ENCODE measurements at regions not wholly inside any gene's neighbourhood (a gene's known extent, or its start where the extent isn't known, plus 50 kb on each side); places are given as distances from the start of the nearest gene placed in this dataset.

GRCh38 chr2:221064058-221064854 lies 507.8 kb downstream of the EPHA4 start:
- no peak for DNase-seq
- no peaks in the 10 kb centered on the region for H3K27me3 ChIP-seq
- no peaks in the 10 kb centered on the region for H3K9me3 ChIP-seq
- H3K4me1 ChIP-seq (ENCODE audit: insufficient read depth) = no peaks in the 10 kb centered on the region
- WGBS, 3 donors = 86 to 93% (median 90%) methylated on average over 2 of the region's 2 CpGs
- no peak overlapping the region for H3K4me3 ChIP-seq
- no peak overlapping the region for H3K27ac ChIP-seq
- no peaks in the 10 kb centered on the region for H3K36me3 ChIP-seq
- TF ChIP-seq EP300 (IDR thresholded peaks at IDR 0.05) = no peak
- TF ChIP-seq CTCF (IDR thresholded peaks at IDR 0.05) = no peak
- no peak for TF ChIP-seq POLR2A (IDR thresholded peaks at IDR 0.05)
- intact Hi-C loops (cut with DNase I) = no loop called here

DNA sequence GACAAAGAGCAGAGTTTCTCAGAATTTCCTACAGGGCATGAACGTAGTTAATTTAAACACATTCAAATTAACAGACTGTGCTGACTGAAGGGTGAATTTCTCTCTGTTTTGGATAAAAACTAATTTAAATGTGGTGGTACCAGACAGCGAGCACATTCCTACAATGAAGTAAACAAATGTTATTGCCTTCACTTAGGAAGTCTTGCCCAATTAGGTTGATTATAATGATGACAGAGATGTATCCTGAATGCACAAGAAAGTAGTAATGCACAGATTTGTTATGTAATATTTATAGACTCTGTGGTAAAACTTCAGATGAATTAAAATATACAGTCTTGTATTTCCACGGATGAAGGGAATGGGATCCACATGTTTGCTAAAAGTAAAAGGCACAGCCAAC lies 507.2 kb downstream of the EPHA4 start:
- DNase-seq = no peak
- no peaks in the 10 kb centered on the region for H3K9me3 ChIP-seq
- no peaks in the 10 kb centered on the region for H3K27me3 ChIP-seq
- 52 to 54% (median 53%) methylated on average over 3 of the region's 3 CpGs for WGBS, 3 donors
- intact Hi-C loops (cut with DNase I) = no loop called here
- no peak overlapping the region for H3K4me3 ChIP-seq
- H3K36me3 ChIP-seq = no peaks in the 10 kb centered on the region
- no peaks in the 10 kb centered on the region for H3K4me1 ChIP-seq (ENCODE audit: insufficient read depth)
- no peak overlapping the region for H3K27ac ChIP-seq
- TF ChIP-seq POLR2A (IDR thresholded peaks at IDR 0.05) (no peak), CTCF (IDR thresholded peaks at IDR 0.05) (no peak), EP300 (IDR thresholded peaks at IDR 0.05) (no peak)

DNA sequence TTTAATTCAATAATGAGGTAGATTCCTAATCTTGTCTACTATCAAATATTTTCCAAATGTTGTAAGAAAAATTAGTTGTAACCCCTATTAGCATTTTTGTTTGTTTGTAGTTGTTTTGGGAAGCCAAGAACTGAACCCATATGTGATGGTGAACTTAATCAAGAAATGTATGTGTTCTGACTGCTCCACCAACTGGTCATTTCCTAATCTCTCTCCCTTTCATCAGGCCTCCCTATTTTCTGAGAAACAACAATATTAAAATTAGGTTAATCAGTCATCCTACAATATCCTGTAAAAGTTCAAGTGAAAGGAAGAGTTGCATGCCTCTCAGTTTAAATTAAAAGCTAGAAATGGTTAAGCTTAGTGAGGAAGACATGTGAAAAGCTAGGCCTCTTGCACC lies 504.0 kb downstream of the EPHA4 start:
- intact Hi-C loops (cut with DNase I) = no loop called here
- no peak for DNase-seq
- no peak for TF ChIP-seq POLR2A (IDR thresholded peaks at IDR 0.05)
- no peak for TF ChIP-seq CTCF (IDR thresholded peaks at IDR 0.05)
- no peak for TF ChIP-seq EP300 (IDR thresholded peaks at IDR 0.05)
- Histone ChIP-seq H3K36me3 (no peaks in the 10 kb centered on the region), H3K9me3 (no peaks in the 10 kb centered on the region), H3K27ac (no peak overlapping the region), H3K4me3 (no peak overlapping the region), H3K27me3 (no peaks in the 10 kb centered on the region), H3K4me1 (ENCODE audit: insufficient read depth) (no peaks in the 10 kb centered on the region)

- TF ChIP-seq POLR2A (IDR thresholded peaks at IDR 0.05) (no peak), EP300 (IDR thresholded peaks at IDR 0.05) (no peak), CTCF (IDR thresholded peaks at IDR 0.05) (no peak)
- intact Hi-C loops (cut with DNase I) = no loop called here
Measured at GRCh38 chr2:221070106-221070505, 502.0 kb downstream of the EPHA4 start.

More at GRCh38 chr2:221070106-221070505, 502.0 kb downstream of the EPHA4 start:
- Histone ChIP-seq H3K4me3 (no peak overlapping the region), H3K4me1 (ENCODE audit: insufficient read depth) (no peaks in the 10 kb centered on the region), H3K27me3 (no peaks in the 10 kb centered on the region), H3K36me3 (no peaks in the 10 kb centered on the region), H3K27ac (no peak overlapping the region), H3K9me3 (no peaks in the 10 kb centered on the region)
- no peak for DNase-seq
- 92 to 97% (median 93%) methylated on average over 1 of the region's 1 CpG for WGBS, 3 donors
